Skeletal muscle cell (primary cell): ENCODE measurements at regions not wholly inside any gene's neighbourhood (a gene's known extent, or its start where the extent isn't known, plus 50 kb on each side); places are given as distances from the start of the nearest gene placed in this dataset.

Source experiments
- DNase-seq: peaks from one replicate; pipeline ENCODE4 v3.0.0-alpha.2; 2010; ENCODE audit warnings: low read depth
- H3K4me3 ChIP-seq: 2 replicates; pipeline ENCODE4 v1.5.1; 2011; ENCODE audit warnings: low read depth, mild to moderate bottlenecking, control low read depth, low read length, moderate library complexity

GRCh38 chr10:78258323-78259030, 224.8 kb downstream of the RPS24 start:
- no peak for DNase-seq
- no peak overlapping the region for H3K4me3 ChIP-seq

GRCh38 chr10:78259391-78259790, 225.7 kb downstream of the RPS24 start:
- no peak overlapping the region for H3K4me3 ChIP-seq
- DNase-seq: no peak

- DNase-seq: no peak
- H3K4me3 ChIP-seq: no peak overlapping the region
Measured at GRCh38 chr10:78260141-78260540, 226.5 kb downstream of the RPS24 start.

- DNase-seq: no peak
- no peak overlapping the region for H3K4me3 ChIP-seq
Measured at GRCh38 chr10:78260680-78261079, 227.0 kb downstream of the RPS24 start.

- H3K4me3 ChIP-seq: no peak overlapping the region
- no peak for DNase-seq
Measured at GRCh38 chr10:78261291-78261690, 227.6 kb downstream of the RPS24 start.

- no peak overlapping the region for H3K4me3 ChIP-seq
- DNase-seq: no peak
Measured at GRCh38 chr10:78262860-78263259, 229.2 kb downstream of the RPS24 start.

- DNase-seq: peak; percentile 67
- H3K4me3 ChIP-seq: no peak overlapping the region
Measured at GRCh38 chr10:78263521-78263988, 229.9 kb downstream of the RPS24 start.

- no peak overlapping the region for H3K4me3 ChIP-seq
- DNase-seq: no peak
Measured at GRCh38 chr10:78264361-78264760, 230.7 kb downstream of the RPS24 start.

GRCh38 chr10:78266741-78267469, 233.2 kb downstream of the RPS24 start:
- no peak for DNase-seq
- no peak overlapping the region for H3K4me3 ChIP-seq

- H3K4me3 ChIP-seq: no peak overlapping the region
- DNase-seq: no peak
Measured at GRCh38 chr10:78267598-78267997, 233.9 kb downstream of the RPS24 start.

GRCh38 chr10:78269060-78269459, 235.4 kb downstream of the RPS24 start:
- no peak overlapping the region for H3K4me3 ChIP-seq
- DNase-seq: no peak

- no peak overlapping the region for H3K4me3 ChIP-seq
Measured at GRCh38 chr10:78272329-78272728, 238.7 kb downstream of the RPS24 start.

GRCh38 chr10:78274491-78274890, 240.8 kb downstream of the RPS24 start:
- no peak overlapping the region for H3K4me3 ChIP-seq
- no peak for DNase-seq

More at GRCh38 chr10:78272329-78272728, 238.7 kb downstream of the RPS24 start:
- DNase-seq: no peak

- no peak overlapping the region for H3K4me3 ChIP-seq
- no peak for DNase-seq
Measured at GRCh38 chr10:78276139-78276538, 242.5 kb downstream of the RPS24 start.

GRCh38 chr10:78277314-78278057, 243.8 kb downstream of the RPS24 start:
- DNase-seq: no peak
- no peak overlapping the region for H3K4me3 ChIP-seq

GRCh38 chr10:78278058-78278404, 244.4 kb downstream of the RPS24 start:
- no peak overlapping the region for H3K4me3 ChIP-seq

GRCh38 chr10:78279756-78280155, 246.1 kb downstream of the RPS24 start:
- DNase-seq: no peak
- H3K4me3 ChIP-seq: no peak overlapping the region

More at GRCh38 chr10:78278058-78278404, 244.4 kb downstream of the RPS24 start:
- DNase-seq: peak; percentile 16

- H3K4me3 ChIP-seq: no peak overlapping the region
- no peak for DNase-seq
Measured at GRCh38 chr10:78280604-78281003, 246.9 kb downstream of the RPS24 start.

- H3K4me3 ChIP-seq: no peak overlapping the region
- no peak for DNase-seq
Measured at GRCh38 chr10:78281627-78282026, 248.0 kb downstream of the RPS24 start.

- no peak for DNase-seq
- no peak overlapping the region for H3K4me3 ChIP-seq
Measured at GRCh38 chr10:78283069-78283682, 249.5 kb downstream of the RPS24 start.
